K562 (cell line): ENCODE measurements at regions not wholly inside any gene's neighbourhood (a gene's known extent, or its start where the extent isn't known, plus 50 kb on each side); places are given as distances from the start of the nearest gene placed in this dataset.
"Not testable (repeated sequence)": the region's sequence is repeated elsewhere in the genome, so short reads cannot be mapped to it uniquely, and the experiment has no call there.

ENCODE experiments used
- ATAC-seq: fragments of 200-7000 bp; cut with Tn5 transposase; 3 replicates; pipeline ENCODE4 v1.9.1; 2020; ENCODE audit warnings: moderate library complexity
- BruUV-seq: library from RNA; stranded (reverse); fragments of 400-500 nt; replicated peaks from 2 replicates; lab custom pipeline; 2021; lab: Mats Ljungman, UMichigan
- CTCF ChIA-PET: fragments of 300-600 bp; formaldehyde crosslinking; extraction: SDS; loops from one replicate; lab custom pipeline; 2021; ENCODE audit warnings: low intra/inter-chr PET ratio; lab: Yijun Ruan, JAX
- POLR2A ChIA-PET: fragments of 300-600, 350-650 bp; sonication (Branson Sonifier 250); formaldehyde crosslinking; extraction: SDS; loops from one replicate; lab custom pipeline; 2021; ENCODE audit warnings: antibody characterized with exemption, inconsistent platforms; lab: Yijun Ruan, JAX
- DNase-seq, 4 experiments: peaks; one replicate each; pipeline versions ENCODE4 v3.0.0 to v3.0.0-alpha.2; 2011 to 2018; ENCODE audit warnings: low spot score in 3 of 4, mixed read lengths in 3 of 4; ENCODE audit errors: extremely low read depth in 1 of 4
- FAIRE-seq: peaks from 2 replicates; lab custom pipeline; 2011; peaks lifted over from hg19 to GRCh38; lab: Jason Lieb, UNC
- H2AFZ ChIP-seq: 2 replicates; pipeline ENCODE4 v1.6.0; 2011; ENCODE audit warnings: low read depth, low read length, control low read depth, inconsistent platforms
- H3K27ac ChIP-seq: fragments of 200-600 bp; 3 replicates; pipeline ENCODE4 v1.8.0; 2011; ENCODE audit warnings: low read depth, mild to moderate bottlenecking, control low read depth, inconsistent platforms, low read length, moderate library complexity, mixed read lengths; ENCODE audit errors: extremely low read depth
- H3K27me3 ChIP-seq, 2 experiments: fragments of 300-600 bp in 1 of 2; 2 replicates in 1 of 2; 3 replicates in 1 of 2; pipeline versions ENCODE4 v1.6.0 to v1.8.0; 2011; ENCODE audit warnings: inconsistent platforms in 2 of 2, low read length in 2 of 2, mild to moderate bottlenecking in 1 of 2, mixed read lengths in 1 of 2, moderate library complexity in 1 of 2; ENCODE audit not compliant: control insufficient read depth in 2 of 2, insufficient read depth in 2 of 2
- H3K36me3 ChIP-seq: fragments of 300-600 bp; 3 replicates; pipeline ENCODE4 v1.8.0; 2011; ENCODE audit warnings: mild to moderate bottlenecking, low read length, inconsistent platforms; ENCODE audit not compliant: control insufficient read depth, insufficient read depth
- H3K4me1 ChIP-seq, 2 experiments: fragments of 200-600 bp in 1 of 2; replicated peaks in 1 of 2; 2 replicates in 1 of 2; 3 replicates in 1 of 2; pipeline versions ENCODE4 v1.5.1 to v1.8.0; 2011; ENCODE audit warnings: inconsistent platforms in 2 of 2, low read length in 2 of 2, mild to moderate bottlenecking in 1 of 2, mixed read lengths in 1 of 2, moderate library complexity in 1 of 2; ENCODE audit not compliant: control insufficient read depth in 2 of 2, insufficient read depth in 2 of 2
- H3K4me2 ChIP-seq: 2 replicates; pipeline ENCODE4 v1.6.1; 2011; ENCODE audit warnings: low read length, control low read depth, inconsistent platforms, mixed read lengths; ENCODE audit not compliant: insufficient read depth
- H3K4me3 ChIP-seq: fragments of 200-600 bp; sonication (generic), shearing (Covaris generic); 2 replicates; pipeline ENCODE4 v1.5.1; 2016; ENCODE audit warnings: control low read depth, inconsistent platforms
- H3K79me2 ChIP-seq: fragments of 200-600 bp; 3 replicates; pipeline ENCODE4 v1.8.0; 2011; ENCODE audit warnings: low read length, inconsistent platforms; ENCODE audit not compliant: control insufficient read depth, insufficient read depth
- H3K9ac ChIP-seq, 2 experiments: 2 replicates each; pipeline versions ENCODE4 v1.6.0 to v1.6.1; 2011; ENCODE audit warnings: low read depth in 2 of 2, low read length in 2 of 2, control low read depth in 1 of 2, inconsistent platforms in 1 of 2, mild to moderate bottlenecking in 1 of 2, mixed read lengths in 1 of 2; ENCODE audit not compliant: insufficient read depth in 1 of 2
- H3K9me1 ChIP-seq: one replicate; pipeline ENCODE4 v1.6.0; 2011; ENCODE audit warnings: inconsistent platforms, mild to moderate bottlenecking, low read length, moderate library complexity; ENCODE audit not compliant: control insufficient read depth, insufficient read depth
- H3K9me3 ChIP-seq: replicated peaks from 2 replicates; pipeline ENCODE4 v1.5.1; 2011; ENCODE audit warnings: low read depth, low read length, inconsistent platforms; ENCODE audit not compliant: control insufficient read depth, insufficient read depth
- H4K20me1 ChIP-seq: replicated peaks from 2 replicates; pipeline ENCODE4 v1.6.1; 2011; ENCODE audit warnings: low read length, inconsistent platforms, mixed read lengths; ENCODE audit not compliant: control insufficient read depth, insufficient read depth
- RAD21 ChIP-seq, 2 experiments: fragments of 250-450 bp in 1 of 2; fragments of 450-650 bp in 1 of 2; sonication (Bioruptor Pico) in 1 of 2; formaldehyde crosslinking in 1 of 2; IDR thresholded peaks in 1 of 2; conservative IDR thresholded peaks in 1 of 2; 2 replicates each; pipeline versions ENCODE4 v1.4.0 to v1.8.0; 2020 to 2022; ENCODE audit warnings: mild to moderate bottlenecking in 2 of 2, moderate library complexity in 1 of 2
- ZNF311 ChIP-seq: fragments of 250-450 bp; sonication (Bioruptor Pico); IDR thresholded peaks from 2 replicates; pipeline ENCODE4 v1.4.0; 2020; ENCODE audit warnings: mild to moderate bottlenecking, moderate library complexity
- WGBS: fragments of 100-300 bp; shearing (Covaris generic); methylation state at CpG from one replicate; pipeline ENCODE4 v1.1.6; 2016; ENCODE audit warnings: low coverage, mixed read lengths; ENCODE audit not compliant: insufficient coverage; ENCODE audit errors: missing lambda C conversion rate; 5-methylcytosine and 5-hydroxymethylcytosine counted together
- in situ Hi-C: fragments of 300-500 bp; cut with MboI; formaldehyde crosslinking; loops from 4 replicates; pipeline ENCODE4 v1.15.0; 2018; ENCODE audit warnings: inconsistent platforms, mixed read lengths
- intact Hi-C: fragments of 100-400 bp; cut with micrococcal nuclease; formaldehyde crosslinking; loops from 2 replicates; pipeline ENCODE4 v1.14.2; 2022
- TF ChIP-seq, protein P1 (sequence below), 3 experiments: IDR thresholded peaks in 2 of 3; conservative IDR thresholded peaks in 1 of 3; 2 replicates each; pipeline ENCODE4 v1.5.1; 2011 to 2012; ENCODE audit warnings: low read length in 3 of 3, mild to moderate bottlenecking in 3 of 3, control low read depth in 2 of 3, improper control_type of control experiment in 1 of 3, inconsistent platforms in 1 of 3, low read depth in 1 of 3, mixed read lengths in 1 of 3, moderate library complexity in 1 of 3; ENCODE audit not compliant: insufficient read depth in 2 of 3

DNA sequence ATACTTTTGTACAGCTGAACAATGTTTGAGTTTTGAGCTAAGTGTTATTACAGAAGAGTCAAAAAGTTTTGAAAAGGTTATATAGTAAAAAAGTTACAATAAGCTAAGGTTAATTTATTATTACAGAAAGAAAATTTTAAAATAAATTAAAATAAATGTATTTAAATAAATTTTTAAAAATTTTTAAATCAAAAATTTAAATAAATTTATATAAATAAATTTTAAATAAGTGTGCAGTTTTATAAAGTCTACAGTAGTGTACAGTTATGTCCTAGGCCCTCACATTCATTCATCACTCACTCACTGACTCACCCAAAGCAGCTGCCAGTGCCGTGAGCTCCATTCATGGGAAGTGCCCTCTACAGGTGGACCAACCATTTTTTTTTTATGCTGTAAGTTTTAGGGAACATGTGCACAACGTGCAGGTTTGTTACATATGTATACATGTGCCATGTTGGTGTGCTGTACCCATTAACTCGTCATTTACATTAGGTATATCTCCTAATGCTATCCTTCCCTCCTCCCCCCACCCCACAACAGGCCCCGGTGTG lies 462.9 kb upstream of the ZMIZ1 start:
- peaks cover 0 to 26% of the 10 kb centered on the region in 2 experiments; a peak in 2 of 5 replicates for H3K27me3 ChIP-seq
- no peak for TF ChIP-seq ZNF311 (CRISPR knock-in tag)
- TF ChIP-seq, protein P1, sequence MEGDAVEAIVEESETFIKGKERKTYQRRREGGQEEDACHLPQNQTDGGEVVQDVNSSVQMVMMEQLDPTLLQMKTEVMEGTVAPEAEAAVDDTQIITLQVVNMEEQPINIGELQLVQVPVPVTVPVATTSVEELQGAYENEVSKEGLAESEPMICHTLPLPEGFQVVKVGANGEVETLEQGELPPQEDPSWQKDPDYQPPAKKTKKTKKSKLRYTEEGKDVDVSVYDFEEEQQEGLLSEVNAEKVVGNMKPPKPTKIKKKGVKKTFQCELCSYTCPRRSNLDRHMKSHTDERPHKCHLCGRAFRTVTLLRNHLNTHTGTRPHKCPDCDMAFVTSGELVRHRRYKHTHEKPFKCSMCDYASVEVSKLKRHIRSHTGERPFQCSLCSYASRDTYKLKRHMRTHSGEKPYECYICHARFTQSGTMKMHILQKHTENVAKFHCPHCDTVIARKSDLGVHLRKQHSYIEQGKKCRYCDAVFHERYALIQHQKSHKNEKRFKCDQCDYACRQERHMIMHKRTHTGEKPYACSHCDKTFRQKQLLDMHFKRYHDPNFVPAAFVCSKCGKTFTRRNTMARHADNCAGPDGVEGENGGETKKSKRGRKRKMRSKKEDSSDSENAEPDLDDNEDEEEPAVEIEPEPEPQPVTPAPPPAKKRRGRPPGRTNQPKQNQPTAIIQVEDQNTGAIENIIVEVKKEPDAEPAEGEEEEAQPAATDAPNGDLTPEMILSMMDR (IDR thresholded peaks at IDR 0.05 in 2 of 3, conservative IDR thresholded peaks at IDR 0.05 in 1 of 3; ENCODE audit: insufficient read depth in 2 of 3, low read depth in 1 of 3, low read length in 3 of 3), result peak in 1 of 3 experiments; percentile 26; a peak in 2 of 6 replicates
- 0 out of 4 replicates have a peak, but pooled peaks of 1 of the 2 experiments have one; percentile 6 for TF ChIP-seq RAD21 (CRISPR knock-in tag; conservative IDR thresholded peaks at IDR 0.05 in 1 of 2, IDR thresholded peaks at IDR 0.05 in 1 of 2)
- H3K4me3 ChIP-seq, result no peak overlapping the region
- H2AFZ ChIP-seq, result no peak overlapping the region
- H4K20me1 ChIP-seq, result no peaks in the 10 kb centered on the region
- in situ Hi-C loops (no loop called here), intact Hi-C loops (no loop called here)
- H3K4me1 ChIP-seq, result no peaks in the 10 kb centered on the region
- 4% methylated on average over 4 of the region's 4 CpGs for WGBS
- no peak overlapping the region for H3K9ac ChIP-seq
- FAIRE-seq, result no peak
- no peak overlapping the region for H3K27ac ChIP-seq
- ChIA-PET CTCF (no interaction called here), POLR2A (no interaction called here)
- no peaks in the 10 kb centered on the region for H3K9me1 ChIP-seq
- no TSS peak for BruUV-seq
- peak; percentile 58; the same call in 2 of the 3 replicates for ATAC-seq
- H3K4me2 ChIP-seq, result no peak overlapping the region
- peak in 1 of 4 experiments; percentile 26 for DNase-seq
- no peaks in the 10 kb centered on the region for H3K79me2 ChIP-seq
- H3K9me3 ChIP-seq, result no peaks in the 10 kb centered on the region
- no peaks in the 10 kb centered on the region for H3K36me3 ChIP-seq

DNA sequence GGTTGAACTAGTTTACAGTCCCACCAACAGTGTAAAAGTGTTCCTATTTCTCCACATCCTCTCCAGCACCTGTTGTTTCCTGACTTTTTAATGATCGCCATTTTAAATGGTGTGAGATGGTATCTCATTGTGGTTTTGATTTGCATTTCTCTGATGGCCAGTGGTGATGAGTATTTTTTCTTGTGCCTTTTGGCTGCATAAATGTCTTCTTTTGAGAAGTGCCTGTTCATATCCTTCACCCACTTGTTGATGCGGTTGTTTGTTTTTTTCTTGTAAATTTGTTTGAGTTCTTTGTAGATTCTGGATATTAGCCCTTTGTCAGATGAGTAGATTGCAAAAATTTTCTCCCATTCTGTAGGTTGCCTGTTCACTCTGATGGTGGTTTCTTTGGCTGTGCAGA lies 462.0 kb upstream of the ZMIZ1 start:
- H3K4me1 ChIP-seq, H3K9me1 ChIP-seq, H4K20me1 ChIP-seq, intact Hi-C loops, H3K27ac ChIP-seq, CTCF ChIA-PET, H3K9ac ChIP-seq, H3K4me2 ChIP-seq, H3K4me3 ChIP-seq, DNase-seq, POLR2A ChIA-PET, BruUV-seq, in situ Hi-C loops, H2AFZ ChIP-seq, ATAC-seq, H3K9me3 ChIP-seq, H3K79me2 ChIP-seq, H3K36me3 ChIP-seq, FAIRE-seq: not testable (repeated sequence)
- peaks cover 0 to 22% of the 10 kb centered on the region in 2 experiments; a peak in 2 of 5 replicates for H3K27me3 ChIP-seq
- WGBS, result 0% methylated on average over 2 of the region's 2 CpGs
